Body of pancreas (tissue), 4 donors: ENCODE measurements at regions not wholly inside any gene's neighbourhood (a gene's known extent, or its start where the extent isn't known, plus 50 kb on each side); places are given as distances from the start of the nearest gene placed in this dataset.

Experiments used
- CTCF ChIP-seq, 7 experiments: fragments of 450-650 bp in 4 of 7; fragments of 200-600 bp in 3 of 7; sonication (generic) in 3 of 7; IDR thresholded peaks; one replicate each; pipeline ENCODE4 v1.5.1; 2016 to 2019; ENCODE audit warnings: antibody characterized with exemption in 7 of 7
- POLR2A ChIP-seq, 3 donors: fragments of 450-650 bp; IDR thresholded peaks; one replicate each; pipeline ENCODE4 v1.6.1; 2016; ENCODE audit warnings: antibody characterized with exemption in 3 of 3, mild to moderate bottlenecking in 2 of 3

DNA sequence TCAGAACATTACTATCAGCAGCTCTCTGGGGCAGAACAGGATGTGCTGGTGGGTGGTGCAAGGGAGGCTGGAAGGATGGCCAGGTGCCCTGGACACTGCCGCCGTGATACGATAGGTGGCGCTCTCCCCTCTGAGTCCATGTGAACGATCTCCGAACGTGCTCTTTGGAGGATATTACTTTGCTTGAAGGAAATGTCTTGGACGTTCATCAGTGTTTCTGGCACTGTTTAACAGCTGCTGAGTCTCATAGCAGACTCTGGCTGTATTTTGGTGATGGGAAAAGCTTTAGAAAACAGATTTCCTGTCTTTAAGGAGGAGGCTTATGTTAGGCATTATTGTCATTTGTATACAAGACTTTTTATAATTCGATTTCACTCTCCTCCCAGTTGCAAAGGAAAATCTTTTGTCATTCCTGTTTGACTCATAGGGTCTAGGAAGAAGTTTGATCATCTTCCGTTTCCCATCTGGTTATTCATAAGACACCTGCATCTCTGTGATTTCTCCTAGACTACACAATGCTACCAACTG is 386.2 kb upstream of the ADGRL2 start:
- TF ChIP-seq CTCF (IDR thresholded peaks at IDR 0.05) = peak; percentile 60 to 75 (median 70)
- TF ChIP-seq POLR2A (IDR thresholded peaks at IDR 0.05) = no peak
